Effector CD4-positive, alpha-beta T cell (primary cell): ENCODE measurements at regions not wholly inside any gene's neighbourhood (a gene's known extent, or its start where the extent isn't known, plus 50 kb on each side); places are given as distances from the start of the nearest gene placed in this dataset.

Experiments
- DNase-seq: peaks from one replicate; pipeline ENCODE4 v3.0.0-alpha.2; 2020

GRCh38 chr1:224486801-224487583 lies 52.4 kb upstream of the WDR26 start:
- DNase-seq, result no peak

GRCh38 chr1:224488806-224489499 lies 54.4 kb upstream of the WDR26 start:
- DNase-seq, result no peak

GRCh38 chr1:224489534-224490365 lies 55.2 kb upstream of the WDR26 start:
- DNase-seq, result no peak

- no peak for DNase-seq
Measured at GRCh38 chr1:224490549-224491537, 56.2 kb upstream of the WDR26 start.

GRCh38 chr1:224492015-224492414 lies 57.4 kb upstream of the WDR26 start:
- DNase-seq, result no peak

GRCh38 chr1:224492632-224493031 lies 58.0 kb upstream of the WDR26 start:
- no peak for DNase-seq

- DNase-seq, result no peak
Measured at GRCh38 chr1:224493269-224493668, 58.7 kb upstream of the WDR26 start.

- DNase-seq, result no peak
Measured at GRCh38 chr1:224494343-224494742, 59.7 kb upstream of the WDR26 start.

- DNase-seq, result no peak
Measured at GRCh38 chr1:224495866-224496265, 61.3 kb upstream of the WDR26 start.

GRCh38 chr1:224496826-224497225 lies 62.2 kb upstream of the WDR26 start:
- DNase-seq, result no peak

GRCh38 chr1:224497714-224498573 lies 63.3 kb upstream of the WDR26 start:
- no peak for DNase-seq

- no peak for DNase-seq
Measured at GRCh38 chr1:224498574-224499170, 64.1 kb upstream of the WDR26 start.

GRCh38 chr1:224499204-224499603 lies 64.6 kb upstream of the WDR26 start:
- DNase-seq, result no peak

- DNase-seq, result no peak
Measured at GRCh38 chr1:224500796-224501195, 66.2 kb upstream of the WDR26 start.

GRCh38 chr1:224501836-224502235 lies 67.2 kb upstream of the WDR26 start:
- no peak for DNase-seq

GRCh38 chr1:224502459-224503160 lies 68.0 kb upstream of the WDR26 start:
- no peak for DNase-seq

- no peak for DNase-seq
Measured at GRCh38 chr1:224503161-224504118, 68.8 kb upstream of the WDR26 start.

GRCh38 chr1:224504297-224505041 lies 69.9 kb upstream of the WDR26 start:
- no peak for DNase-seq
